Right lung (tissue), 2 donors: ENCODE measurements at regions not wholly inside any gene's neighbourhood (a gene's known extent, or its start where the extent isn't known, plus 50 kb on each side); places are given as distances from the start of the nearest gene placed in this dataset.

Source experiments
- DNase-seq, 2 donors: peaks; one replicate each; pipeline ENCODE4 v3.0.0-alpha.2; 2013

DNA sequence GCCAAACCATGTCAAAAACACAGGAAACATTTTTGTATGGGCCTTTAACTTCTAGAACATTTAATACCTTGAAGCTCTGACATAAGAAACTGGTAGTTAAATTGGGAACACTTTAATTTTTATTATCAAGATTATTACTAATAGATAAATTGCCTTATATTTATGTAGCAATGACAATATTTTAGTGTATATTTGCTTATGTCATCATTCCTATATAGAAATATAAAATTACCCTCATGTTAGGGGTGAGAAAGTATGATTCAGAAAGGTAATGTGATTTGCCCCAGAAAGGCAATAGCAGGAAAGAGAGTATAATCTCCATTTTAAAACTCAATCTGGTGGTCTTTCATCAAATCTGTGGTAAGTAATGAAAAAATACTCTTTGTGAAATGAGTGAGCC lies 147.4 kb downstream of the IL15 start:
- DNase-seq: no peak

DNA sequence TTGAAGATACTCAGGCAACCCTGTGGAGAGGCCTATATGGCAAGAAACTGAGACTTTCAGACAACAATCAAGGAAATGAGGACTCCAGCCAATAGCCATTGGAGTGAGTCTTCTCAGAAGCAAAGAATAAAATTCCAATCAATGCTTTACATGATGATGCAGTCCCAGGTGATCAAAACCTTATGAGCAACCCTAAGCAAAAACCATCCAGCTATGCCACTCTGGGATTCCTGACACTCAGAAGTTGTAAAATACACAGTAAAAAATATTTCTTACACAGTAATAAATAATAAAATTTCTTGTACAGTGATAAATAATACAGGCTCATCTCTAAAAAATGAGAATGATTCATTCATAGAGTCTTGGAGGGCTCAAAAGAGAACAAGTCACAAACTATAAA lies 150.6 kb downstream of the IL15 start:
- DNase-seq: no peak

DNA sequence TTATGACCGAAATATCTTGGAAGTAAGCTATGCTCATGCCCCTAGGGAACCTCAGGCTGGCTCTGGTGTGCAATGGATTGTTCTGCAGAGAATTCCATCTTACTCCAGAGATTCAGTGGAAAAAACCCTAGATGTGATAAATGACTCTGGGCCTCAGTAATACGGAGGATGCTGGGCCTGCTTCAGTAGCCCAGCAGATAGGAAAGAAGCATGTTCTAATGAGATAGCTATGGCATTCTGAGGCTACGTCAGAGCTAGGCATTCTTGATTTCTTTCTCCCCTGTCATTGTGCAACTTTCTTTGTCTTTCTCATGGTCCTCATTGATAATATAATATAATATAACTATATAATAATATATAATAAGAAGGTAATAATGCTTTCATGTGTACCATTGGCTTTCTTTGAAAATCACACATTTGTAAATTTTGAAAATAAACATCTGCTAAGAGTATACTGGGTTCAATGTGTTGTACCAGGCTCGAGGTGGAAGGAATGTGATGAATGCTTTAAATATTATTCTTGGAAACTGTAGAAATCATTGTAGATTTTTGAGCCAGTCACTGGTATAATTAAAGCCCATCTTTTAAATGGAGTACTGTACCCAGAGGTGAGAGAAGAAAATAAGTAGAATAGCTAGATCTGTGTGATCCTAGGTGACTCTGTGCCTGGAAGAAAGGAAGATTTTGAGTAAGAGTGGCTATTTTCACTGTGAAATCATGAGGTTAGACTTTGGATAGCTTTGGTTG lies 152.0 kb downstream of the IL15 start:
- DNase-seq: no peak

DNA sequence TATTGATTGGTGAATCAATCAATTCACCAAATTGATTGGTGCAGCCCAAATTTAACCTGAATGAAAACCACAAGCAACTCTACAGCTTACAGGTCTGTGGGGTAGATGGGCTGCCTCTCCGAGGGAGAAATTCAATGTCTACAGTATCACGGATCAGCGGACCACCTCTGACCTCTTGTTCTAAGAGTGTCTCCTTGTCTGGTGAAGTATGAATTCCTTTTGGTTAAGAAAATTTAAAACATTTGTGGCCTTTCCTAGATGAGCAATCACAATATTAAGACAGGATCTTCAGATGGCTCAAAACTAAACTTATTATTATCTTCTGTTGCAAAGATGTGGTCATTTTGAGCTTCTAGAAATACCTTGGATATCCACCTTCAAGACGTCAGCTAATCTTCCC lies 153.3 kb downstream of the IL15 start:
- DNase-seq: no peak

DNA sequence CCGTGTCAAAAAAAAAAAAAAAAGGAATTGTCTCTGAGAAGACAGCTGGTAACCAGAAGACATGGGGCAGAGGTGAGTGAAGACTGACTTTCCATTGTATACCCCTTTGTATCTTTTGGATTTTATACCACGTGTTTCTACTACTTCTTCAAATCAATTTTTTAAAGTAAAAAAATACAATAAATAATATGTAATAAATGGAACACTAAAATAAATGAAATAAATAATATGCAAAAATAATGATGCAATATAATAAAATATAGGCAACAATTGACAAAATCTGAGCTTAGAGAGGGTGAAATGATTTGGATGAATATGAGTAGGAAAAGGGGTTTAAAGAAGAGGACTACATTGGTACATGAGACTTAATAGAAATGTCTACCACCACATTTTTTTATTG lies 155.8 kb downstream of the IL15 start:
- no peak for DNase-seq

DNA sequence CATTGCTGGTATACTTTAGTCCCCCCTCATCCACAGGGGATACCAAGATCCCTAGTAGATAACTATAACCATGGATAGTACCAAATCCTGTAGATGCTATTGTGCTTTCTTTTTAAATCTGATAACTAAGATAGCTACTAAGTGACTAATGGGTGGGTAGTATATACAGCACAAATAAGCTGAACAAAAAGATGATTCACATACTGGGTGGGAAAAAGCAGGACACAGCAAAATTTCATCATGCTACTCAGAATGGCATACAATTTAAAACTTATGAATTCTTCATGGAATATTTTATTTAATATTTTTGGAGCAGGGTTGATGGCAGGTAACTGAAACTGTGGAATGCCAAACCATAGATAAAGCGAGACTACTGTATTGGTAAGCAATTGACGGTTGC lies 161.6 kb downstream of the IL15 start:
- no peak for DNase-seq

DNA sequence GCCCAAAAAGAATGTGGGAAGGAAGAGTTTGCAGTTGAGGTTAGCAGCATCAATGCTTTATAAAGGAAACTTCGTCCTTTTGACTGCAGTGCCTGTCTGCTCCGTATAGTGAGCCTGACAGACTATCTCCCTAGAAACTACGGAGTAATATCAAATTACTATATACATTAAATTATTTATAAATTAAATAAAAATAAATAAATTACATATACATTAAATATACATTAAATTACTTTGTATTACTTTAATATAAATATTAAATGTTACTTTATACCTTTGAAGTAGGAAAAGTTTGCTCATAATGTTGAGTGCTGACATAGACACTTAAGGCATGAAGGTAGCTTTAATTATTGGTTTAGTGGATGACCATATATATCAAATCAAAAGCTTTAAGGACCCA lies 165.2 kb downstream of the IL15 start:
- no peak for DNase-seq

DNA sequence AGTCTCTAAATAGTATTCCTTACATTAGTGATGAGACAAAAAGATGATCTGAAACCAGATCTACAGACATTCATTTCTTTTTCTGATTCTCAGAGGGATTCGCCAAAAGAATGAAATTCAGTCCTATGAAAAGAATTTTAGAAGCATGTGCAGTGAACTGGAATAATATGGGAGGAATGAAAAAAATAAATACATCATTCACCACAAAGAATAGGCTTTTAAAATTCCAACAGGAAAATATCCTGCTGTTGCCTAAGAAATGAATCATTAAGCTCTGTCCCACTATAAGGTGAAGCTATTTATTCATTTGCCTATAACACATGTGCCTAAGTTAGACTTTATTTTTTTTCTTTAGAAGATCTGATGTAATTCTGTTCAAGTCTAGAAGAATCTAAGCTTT lies 165.9 kb downstream of the IL15 start:
- no peak for DNase-seq

DNA sequence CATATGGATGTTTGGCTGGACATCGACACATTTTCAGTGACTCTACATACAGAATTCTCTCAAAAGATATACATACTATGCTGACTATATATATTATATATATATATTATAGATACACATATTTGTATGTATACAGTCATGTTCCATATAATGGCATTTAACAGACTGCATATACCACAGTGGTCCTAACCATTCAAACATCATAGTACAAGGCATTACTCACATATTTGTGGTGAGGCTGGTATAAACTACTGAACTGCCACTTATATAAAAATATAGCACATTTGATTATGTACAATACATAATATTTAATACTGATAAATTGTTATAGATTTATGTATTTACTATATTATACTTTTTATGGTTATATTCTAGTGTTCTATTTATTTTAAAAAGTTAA lies 168.5 kb downstream of the IL15 start:
- DNase-seq: no peak

DNA sequence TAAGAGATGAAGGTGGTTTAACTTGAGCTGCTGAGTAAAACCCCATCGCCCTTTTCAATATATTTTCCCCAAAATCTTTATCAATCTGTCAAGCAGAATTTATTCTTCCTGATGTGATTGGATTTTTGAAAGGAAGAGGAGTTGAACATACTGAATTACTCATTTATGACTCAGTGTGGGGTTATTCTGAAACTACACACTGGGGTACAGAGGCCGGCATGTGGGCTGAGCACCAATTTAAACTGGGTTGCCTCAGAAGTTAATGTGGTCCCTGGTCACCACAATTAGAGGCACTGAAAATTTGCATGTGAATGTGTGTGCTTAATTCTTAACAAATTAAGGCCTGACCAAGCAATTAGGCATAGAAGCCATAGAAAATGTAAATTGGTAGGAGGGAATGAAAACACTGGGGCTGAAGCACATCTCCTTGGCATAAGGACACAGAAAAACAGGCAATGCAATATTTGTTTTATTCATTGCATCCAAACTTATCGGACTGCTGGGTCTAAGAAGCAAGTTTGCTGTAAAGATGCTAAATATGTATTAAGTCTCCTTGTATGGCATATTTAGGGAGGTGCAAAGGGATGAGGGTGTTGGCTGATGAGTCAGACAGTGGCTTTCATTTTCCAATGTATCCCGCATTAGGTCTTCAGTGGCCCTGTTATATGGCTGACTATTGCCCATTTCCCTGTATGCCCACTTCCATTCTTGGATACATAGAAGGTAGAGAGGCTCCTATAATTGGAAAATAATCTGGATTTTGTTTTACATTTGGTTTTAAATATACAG lies 170.9 kb downstream of the IL15 start:
- DNase-seq: no peak

DNA sequence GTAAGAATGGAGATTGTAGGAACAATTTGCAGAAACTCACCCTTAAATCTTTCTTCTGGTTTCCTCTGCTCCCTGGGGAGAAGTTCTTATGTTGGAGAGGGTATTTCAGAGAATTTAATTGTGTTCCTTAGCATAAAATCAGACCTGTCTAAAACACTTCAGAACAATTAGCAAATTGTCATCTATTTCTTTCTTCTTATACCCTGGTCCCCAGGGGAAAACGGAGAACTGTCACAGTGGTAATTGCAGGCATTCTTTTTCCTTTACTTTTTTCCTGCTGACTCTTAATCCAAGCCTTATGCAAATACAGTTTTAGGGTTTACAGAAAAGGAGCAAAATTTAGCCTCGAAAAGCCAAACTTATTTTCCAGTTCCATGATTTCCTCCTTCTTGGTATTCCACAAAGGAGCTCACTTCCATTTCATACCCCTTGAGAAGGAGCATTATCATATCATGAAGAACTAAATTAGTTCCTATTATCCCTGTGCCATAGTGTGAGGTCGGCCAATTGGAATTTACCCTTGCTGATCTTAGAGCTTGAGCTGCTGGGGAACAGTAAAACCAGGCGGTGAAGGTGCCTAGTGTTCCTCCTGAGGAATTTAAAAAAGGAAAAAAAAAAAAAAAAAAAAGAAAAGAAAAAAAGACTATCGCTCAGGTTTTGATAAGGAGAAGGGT lies 173.8 kb downstream of the IL15 start:
- DNase-seq: no peak

DNA sequence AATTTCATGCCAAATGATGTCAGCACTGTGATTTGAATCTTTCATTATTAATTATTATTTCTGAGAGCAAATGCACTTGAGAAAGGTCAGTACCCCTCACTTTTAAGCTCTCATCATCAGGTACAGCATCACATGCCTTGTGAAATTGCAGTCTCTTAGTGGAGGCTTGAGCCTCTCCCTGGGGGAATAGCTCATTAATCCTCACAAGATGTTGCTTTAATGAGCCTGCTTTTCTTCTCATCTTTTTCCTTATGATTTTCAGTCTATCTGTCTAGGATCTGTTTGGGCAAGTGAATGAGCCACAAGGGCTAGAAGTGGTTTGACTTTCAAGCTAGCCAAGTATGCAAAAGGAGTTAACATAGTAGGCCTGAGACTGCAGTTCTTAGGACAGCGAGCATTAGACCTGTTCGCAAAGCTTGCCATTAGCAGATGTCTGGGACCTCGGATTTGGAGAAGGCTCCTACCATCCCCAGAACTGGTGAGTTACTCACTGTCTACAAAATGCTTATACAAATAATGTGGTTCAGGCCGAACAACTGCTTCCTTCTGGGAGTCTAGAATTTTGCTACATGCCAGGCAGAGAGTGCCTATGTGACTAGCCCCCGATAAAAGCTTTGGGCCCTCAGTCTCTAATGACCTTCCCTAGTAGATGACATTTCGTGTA lies 174.5 kb downstream of the IL15 start:
- DNase-seq: no peak

DNA sequence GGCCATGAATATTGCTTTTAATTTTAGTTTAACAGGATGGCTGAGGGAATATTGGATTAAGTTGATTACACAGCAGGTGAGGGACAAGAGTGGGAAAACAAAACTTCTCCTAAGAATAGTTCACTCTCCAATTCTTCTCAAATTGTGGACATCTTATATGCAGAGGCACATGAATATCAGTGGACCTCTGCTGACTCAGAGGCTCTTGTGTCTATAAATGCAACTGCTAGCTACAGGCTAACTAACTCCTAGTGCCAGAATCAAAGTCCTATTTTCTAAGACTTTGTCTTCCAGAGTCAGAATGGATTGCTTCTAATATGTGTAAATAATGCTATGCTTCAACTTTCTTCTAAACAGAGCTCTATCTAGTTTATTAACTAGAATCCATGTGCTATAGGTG lies 175.8 kb downstream of the IL15 start:
- no peak for DNase-seq

DNA sequence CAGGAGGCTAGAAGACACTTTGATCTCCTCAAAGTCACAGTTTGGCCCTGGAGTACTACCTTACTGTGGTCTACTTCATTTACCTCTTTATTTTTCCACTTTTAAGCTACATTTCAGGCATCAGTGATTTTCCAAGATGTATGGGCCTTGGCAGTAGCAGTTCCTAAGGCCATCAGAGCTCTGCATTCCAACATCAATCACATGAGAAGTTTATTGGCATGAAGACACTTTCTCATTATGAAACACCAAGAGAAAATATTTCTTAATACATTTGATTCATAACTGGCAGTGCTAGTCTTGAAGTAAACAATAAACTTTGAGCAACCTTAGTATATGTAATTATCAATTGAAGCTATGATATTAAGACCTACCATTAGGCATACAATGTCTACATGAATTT lies 178.1 kb downstream of the IL15 start:
- no peak for DNase-seq

DNA sequence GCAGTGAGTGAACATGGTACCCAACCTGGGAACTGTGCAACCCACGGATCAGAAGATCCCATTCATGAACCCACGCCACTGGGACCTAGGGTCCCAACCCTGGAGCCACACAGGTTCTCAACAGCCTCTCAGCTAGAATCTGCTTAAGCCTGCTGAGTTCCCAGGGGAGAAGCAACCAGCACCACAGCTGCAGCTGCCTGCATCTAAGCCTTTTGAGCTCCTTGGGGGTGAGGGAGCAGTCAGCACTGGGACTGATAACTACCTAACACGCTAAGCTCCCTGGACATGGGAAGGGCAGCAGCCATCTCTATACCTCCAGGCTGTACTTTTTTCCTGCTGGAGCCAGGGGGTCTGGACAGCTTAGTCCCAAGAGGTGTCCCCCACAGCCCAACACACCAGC lies 179.3 kb downstream of the IL15 start:
- DNase-seq: no peak

DNA sequence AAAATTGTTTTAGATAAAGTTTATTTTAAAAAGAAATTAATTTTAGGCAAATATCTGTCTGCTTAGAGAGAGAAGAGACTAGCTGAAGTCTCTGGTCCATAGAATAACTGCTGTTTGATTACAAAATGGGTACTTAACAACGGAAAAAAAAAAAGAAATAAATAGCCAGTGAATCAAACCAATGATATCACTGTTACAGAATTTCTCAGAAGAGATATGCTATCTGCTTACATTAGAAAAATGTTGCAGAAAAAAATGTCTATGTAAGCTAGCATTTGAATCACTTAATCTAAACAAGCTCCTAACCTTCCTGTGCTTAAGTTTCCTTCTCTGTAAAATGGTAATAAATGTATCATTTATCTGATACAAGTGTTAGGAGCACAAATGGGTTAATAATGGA lies 189.9 kb downstream of the IL15 start:
- no peak for DNase-seq

DNA sequence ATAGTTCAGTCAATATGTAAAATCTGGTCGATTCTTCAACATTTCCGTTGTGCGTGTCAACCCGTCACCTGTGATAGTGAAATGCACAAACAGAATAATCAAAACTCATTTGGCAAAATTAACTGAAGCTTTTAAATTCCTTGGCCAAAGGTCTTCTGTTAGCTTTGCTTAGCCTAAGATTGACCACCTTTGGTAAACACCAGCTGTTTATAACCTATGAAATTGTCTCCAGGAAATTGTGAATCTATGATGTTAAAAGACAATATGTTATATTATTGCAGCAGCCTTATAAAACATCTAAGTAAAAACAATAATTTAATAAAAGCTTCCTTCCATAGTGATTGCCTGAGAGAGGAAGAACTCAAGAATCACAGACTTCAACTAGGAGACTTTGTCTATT lies 196.8 kb downstream of the IL15 start:
- DNase-seq: no peak

DNA sequence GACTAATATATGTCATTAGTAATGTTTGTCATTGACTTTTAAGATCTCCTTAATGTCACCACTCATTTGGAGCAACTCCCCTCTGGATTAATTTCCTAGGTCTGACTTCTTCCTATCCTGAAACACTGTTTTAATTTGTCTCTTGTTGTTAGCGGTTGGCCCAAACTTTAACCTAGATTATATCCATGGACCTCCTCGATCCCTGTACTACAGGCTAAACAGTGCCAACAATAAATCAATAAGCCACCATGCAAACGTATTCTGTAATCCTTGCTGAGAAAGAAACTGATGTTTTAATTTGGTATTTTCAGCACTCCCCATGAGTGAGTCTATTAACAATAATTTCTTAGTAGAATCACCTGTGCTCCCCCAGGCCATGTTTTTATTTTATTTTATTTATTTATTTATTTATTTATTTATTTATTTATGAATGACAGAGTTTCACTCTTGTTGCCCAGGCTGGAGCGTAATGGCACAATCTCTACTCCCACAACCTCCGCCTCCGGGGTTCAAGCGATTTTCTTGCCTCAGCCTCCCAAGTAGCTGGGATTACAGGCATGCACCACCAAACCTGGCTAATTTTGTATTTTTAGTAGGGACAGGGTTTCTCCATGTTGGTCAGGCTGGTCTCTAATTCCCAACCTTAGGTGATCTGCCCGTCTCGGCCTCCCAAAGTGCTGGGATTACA lies 204.1 kb downstream of the IL15 start:
- no peak for DNase-seq

DNA sequence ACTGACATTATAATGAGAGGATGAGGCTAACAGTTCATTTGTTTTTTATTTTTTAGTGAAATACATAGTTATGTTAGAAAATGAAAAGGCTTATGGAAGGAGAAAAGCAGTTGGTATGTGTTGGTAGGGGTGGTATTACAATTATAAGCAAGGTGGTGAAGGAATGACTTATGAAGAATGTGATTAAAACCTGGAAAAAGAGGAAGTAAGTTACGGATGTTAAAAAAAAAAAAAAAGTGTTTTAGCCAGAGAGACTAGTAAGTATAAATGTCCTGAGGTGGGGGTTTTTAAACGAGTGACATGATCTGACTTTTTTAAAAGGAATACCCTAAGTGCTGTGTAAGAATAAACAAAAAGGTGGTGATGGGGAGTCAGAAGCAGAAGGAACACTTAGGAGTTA lies 206.8 kb downstream of the IL15 start:
- no peak for DNase-seq

DNA sequence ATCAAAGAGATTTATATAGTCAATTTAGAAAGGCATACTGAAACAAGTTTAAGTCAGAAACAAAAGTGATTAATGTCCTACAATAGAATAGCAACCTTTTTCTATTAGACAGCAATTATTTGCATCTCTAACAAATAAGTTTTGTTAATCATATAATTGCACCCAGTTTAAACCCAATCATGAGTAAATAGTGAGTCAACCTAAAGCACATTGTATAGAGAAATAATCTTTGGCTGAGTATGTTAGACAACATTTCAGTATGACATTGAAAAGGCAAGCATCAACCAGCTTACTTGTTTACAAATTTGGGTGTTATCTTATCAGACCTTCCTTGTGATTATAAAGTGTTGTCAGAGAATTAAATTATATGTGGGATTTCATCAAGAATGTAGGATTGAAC lies 209.5 kb downstream of the IL15 start:
- DNase-seq: no peak

DNA sequence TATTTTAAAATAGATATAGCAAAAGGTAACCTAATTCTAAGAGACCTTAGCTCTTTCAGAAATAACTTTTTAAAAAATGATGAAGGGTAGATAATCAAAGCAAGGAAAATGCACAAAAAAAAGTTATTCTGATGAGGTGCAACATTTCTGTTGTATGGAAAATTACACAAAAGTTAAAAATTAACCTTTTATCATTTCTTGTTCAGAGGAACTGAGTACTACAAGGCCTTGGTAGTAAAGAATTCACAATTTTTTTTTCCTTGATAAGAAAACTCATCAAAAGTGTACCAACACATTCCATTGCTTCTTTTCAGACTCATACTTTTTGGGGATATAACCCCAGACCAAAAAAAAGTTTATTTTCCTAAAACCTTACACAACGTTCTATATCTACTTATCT lies 213.0 kb downstream of the IL15 start:
- DNase-seq: no peak

DNA sequence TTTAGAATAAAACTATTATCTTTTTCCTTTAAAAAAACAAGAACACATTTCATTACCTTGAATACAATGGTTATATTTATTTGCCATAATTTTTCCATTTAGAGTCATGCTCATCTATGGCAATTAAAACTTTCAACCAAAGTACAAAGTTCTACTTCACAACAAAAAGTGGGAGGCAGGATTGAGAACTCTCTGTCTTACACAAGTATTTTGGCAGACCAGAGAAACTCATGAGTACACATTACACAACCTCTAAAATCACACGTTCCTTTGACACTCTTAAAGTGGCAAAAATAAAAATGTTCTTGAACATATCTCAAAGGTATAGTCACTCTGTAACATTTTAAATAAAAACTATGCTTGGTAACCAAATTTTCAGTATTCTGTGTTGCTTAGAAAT lies 213.4 kb downstream of the IL15 start:
- DNase-seq: no peak
